HG03103 (cell line): ENCODE measurements at regions not wholly inside any gene's neighbourhood (a gene's known extent, or its start where the extent isn't known, plus 50 kb on each side); places are given as distances from the start of the nearest gene placed in this dataset.
"Not testable (repeated sequence)": the region's sequence is repeated elsewhere in the genome, so short reads cannot be mapped to it uniquely, and the experiment has no call there.

Experiments
- ATAC-seq: cut with Tn5 transposase; IDR thresholded peaks from one replicate; pipeline ENCODE4 v1.9.1; 2021; ENCODE audit warnings: low read depth; ENCODE audit not compliant: unreplicated experiment

GRCh38 chr12:25615119-25615518 is 62.0 kb upstream of the LMNTD1 start:
- no peak for ATAC-seq

- ATAC-seq = no peak
Measured at GRCh38 chr12:25616286-25616685, 63.2 kb upstream of the LMNTD1 start.

GRCh38 chr12:25617991-25618390 is 64.9 kb upstream of the LMNTD1 start:
- ATAC-seq = no peak

- ATAC-seq = no peak
Measured at GRCh38 chr12:25623816-25624215, 70.7 kb upstream of the LMNTD1 start.

- ATAC-seq = no peak
Measured at GRCh38 chr12:25625146-25625545, 72.1 kb upstream of the LMNTD1 start.

- ATAC-seq = no peak
Measured at GRCh38 chr12:25629341-25629740, 76.3 kb upstream of the LMNTD1 start.

- not testable (repeated sequence) for ATAC-seq
Measured at GRCh38 chr12:25630735-25631515, 77.8 kb upstream of the LMNTD1 start.

- not testable (repeated sequence) for ATAC-seq
Measured at GRCh38 chr12:25633149-25633548, 80.1 kb upstream of the LMNTD1 start.

GRCh38 chr12:25637752-25638151 is 84.7 kb upstream of the LMNTD1 start:
- no peak for ATAC-seq

- ATAC-seq = no peak
Measured at GRCh38 chr12:25639406-25639805, 86.3 kb upstream of the LMNTD1 start.

GRCh38 chr12:25644979-25645378 is 91.9 kb upstream of the LMNTD1 start:
- ATAC-seq = no peak

- no peak for ATAC-seq
Measured at GRCh38 chr12:25645427-25645826, 92.3 kb upstream of the LMNTD1 start.

GRCh38 chr12:25651931-25652330 is 98.8 kb upstream of the LMNTD1 start:
- ATAC-seq = no peak

- ATAC-seq = no peak
Measured at GRCh38 chr12:25652371-25652770, 99.3 kb upstream of the LMNTD1 start.

- no peak for ATAC-seq
Measured at GRCh38 chr12:25653487-25654175, 100.5 kb upstream of the LMNTD1 start.

- no peak for ATAC-seq
Measured at GRCh38 chr12:25655702-25656101, 102.6 kb upstream of the LMNTD1 start.

GRCh38 chr12:25659621-25660020 is 106.5 kb upstream of the LMNTD1 start:
- no peak for ATAC-seq

- no peak for ATAC-seq
Measured at GRCh38 chr12:25670076-25671055, 117.3 kb upstream of the LMNTD1 start.

- no peak for ATAC-seq
Measured at GRCh38 chr12:25675808-25676207, 122.7 kb upstream of the LMNTD1 start.

- no peak for ATAC-seq
Measured at GRCh38 chr12:25677232-25677937, 124.3 kb upstream of the LMNTD1 start.
